Erythroblast (primary cell): ENCODE measurements at regions not wholly inside any gene's neighbourhood (a gene's known extent, or its start where the extent isn't known, plus 50 kb on each side); places are given as distances from the start of the nearest gene placed in this dataset.

Experiments used
- GATA1 ChIP-seq: IDR thresholded peaks from 2 replicates; pipeline ENCODE4 v1.6.1; 2011; ENCODE audit warnings: low read depth, mild to moderate bottlenecking, control low read depth, low read length, moderate library complexity
- POLR2A ChIP-seq: IDR thresholded peaks from 2 replicates; pipeline ENCODE4 v1.6.1; 2011; ENCODE audit warnings: mild to moderate bottlenecking, low read length

DNA sequence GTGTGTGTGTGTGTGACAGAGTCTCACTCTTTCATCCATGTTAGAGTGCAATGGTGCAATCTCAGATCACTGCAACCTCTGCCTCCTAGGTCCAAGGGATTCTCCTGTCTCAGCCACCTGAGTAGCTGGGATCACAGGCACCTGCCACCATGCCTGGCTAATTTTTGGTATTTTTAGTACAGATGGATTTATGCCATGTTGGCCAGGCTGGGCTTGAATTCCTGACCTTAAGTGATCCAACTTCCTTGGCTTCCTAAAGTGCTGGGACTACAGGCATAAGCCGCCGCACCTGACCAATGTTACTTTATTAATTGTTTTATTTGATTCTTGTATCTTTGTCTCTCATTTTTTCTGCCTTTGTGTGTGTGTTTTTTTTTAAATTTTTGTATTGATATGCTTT is 89.6 kb downstream of the ZNF486 start:
- TF ChIP-seq POLR2A = no peak
- no peak for TF ChIP-seq GATA1
